NCI-H1930 (cell line): ENCODE measurements at regions not wholly inside any gene's neighbourhood (a gene's known extent, or its start where the extent isn't known, plus 50 kb on each side); places are given as distances from the start of the nearest gene placed in this dataset.
A peak's percentile ranks its signal among the peaks of the same experiment; 100 is the strongest.

Source experiments
- DNase-seq, 2 experiments: peaks; one replicate each; lab custom pipeline; 2025; lab: John Stamatoyannopoulos, UW

GRCh38 chr4:121277194-121278105, 103.4 kb downstream of the QRFPR start:
- no peak for DNase-seq

DNA sequence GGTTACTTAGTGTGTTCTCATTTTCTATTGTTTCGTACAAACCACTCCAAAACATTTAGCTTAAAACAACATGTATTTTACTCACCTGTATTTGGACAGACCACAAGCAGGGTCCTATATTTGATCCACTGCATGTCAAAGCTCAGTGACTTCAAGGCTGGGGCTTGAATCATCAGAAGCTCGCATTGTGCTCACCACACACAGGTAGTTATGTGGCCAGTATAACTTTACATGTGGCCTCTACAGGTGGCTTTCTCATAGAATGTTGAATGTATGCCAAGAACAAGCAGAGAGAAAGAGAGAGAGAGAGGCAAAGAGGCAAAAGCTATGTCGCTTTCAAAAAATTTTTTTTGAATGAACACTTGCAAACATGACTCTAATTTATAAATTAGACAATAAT, 107.6 kb downstream of the QRFPR start:
- no peak for DNase-seq

DNA sequence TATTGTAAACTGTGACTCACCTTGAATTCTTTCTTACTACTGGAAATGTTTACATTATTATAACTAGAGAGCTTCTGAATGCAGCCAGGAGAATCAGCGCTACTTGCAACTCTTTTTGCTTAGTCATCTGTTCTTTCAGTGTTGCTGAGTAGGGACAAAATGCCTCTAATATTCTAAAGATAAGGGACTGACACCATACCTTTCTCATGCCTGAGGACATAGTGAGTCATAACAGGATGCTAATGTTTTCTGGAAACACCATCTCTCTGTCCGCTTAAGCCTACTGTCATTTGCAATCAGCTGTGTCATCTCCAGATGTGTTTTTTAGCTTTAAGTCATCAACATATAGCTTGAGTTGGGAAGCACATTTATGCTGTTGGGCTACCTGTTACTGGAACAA, 108.3 kb downstream of the QRFPR start:
- DNase-seq: no peak

DNA sequence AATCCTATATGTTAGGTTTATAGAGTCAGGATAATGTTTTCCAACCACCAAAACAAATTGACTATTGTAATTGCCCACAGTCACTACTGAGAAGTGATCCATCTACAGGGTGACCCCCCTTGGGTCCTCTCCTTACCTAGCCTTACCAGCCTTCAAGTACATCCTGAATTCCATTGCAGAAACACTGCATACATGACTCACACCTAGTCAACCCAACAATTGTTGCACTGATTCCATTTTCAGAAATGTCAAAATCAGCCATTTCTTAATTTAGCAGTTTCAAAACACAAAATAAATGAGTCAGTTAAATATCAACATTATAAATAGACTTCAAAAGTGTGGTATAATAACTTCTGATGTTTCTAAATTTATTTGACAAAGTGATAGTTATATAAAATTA, 106.3 kb upstream of the TNIP3 start:
- DNase-seq: no peak

DNA sequence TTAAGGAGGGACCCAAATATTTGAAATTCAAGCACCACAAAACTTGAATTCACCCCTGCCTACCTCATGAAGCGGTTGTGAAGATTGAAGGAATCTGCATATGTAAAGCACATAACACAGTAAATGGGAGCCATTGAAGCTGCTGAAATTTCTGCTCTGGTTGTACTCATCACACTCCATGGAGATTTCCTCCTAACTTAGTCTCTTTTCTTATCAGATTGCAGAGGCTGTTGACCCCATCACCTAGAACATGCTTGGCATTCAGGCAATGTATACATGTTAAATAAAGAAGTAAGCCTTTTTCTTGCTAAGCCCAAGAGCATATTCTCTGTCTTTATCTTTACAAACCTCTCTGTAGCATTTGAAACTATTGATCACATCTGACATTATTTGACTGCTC, 104.9 kb upstream of the TNIP3 start:
- DNase-seq: no peak

DNA sequence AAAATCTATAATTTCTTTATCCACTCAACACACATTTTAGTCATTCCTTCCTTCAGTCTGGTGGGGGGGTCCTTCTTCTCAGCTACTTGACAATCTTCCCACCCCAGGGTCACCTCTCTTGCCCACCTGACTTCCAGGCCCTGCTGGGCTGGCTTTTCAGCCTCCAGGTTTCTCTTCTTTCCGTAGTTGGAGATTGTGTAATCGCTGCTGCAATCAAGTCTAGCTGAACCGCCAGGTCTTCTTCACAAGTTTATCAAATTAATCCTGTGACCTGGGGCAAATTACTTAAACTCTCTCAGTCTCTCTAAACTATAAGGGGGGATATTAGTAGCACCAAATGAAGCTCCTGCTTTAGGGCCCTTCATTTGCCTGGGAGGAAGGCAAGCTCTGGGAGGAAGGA, 102.9 kb upstream of the TNIP3 start:
- DNase-seq: no peak

DNA sequence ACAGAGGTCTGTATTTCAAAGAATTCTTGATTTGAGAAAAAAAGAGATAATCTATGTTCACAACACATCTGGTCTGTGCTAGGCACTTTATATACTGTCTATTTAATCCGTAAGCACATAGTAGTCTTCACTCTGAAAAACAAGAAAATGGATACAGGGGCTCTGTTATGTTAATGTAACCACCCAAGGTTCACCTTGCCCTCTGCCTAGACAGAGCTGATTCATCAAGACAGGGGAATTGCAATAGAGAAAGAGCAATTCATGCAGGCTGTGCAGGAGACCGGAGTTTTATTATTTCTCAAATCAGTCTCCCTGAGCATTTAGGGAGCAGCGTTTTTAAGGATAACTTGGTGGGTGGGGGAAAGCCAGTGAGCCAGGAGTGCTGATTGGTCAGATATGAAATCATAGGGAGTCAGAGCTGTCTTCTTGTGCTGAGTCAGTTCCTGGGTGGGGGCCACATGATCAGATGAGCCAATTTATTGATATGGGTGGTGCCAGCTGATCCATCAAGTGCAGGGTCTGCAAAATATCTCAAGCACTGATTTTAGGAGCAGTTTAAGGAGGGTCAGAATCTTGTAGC, 92.9 kb upstream of the TNIP3 start:
- no peak for DNase-seq

GRCh38 chr4:121255986-121256750, 92.0 kb upstream of the TNIP3 start:
- DNase-seq: no peak

DNA sequence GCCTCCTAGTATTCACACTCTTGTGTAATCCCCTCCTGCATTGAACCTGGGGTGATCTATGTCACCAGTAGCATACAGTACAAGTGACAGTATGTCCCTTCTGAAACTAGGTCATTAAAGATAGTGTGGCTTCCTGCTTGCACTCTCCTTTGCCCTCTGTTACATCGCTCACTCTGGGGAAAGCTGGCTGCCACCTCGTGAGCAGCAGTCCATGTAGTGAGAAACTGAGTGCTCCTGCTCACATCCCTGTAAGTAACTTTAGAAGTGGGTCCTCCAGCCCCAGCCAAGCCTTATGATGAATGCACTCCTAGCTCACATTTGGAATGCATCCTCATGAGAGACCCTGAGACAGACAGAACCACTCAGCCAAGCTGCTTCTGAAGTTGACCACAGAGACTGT, 89.8 kb upstream of the TNIP3 start:
- no peak for DNase-seq

GRCh38 chr4:121252224-121252806, 88.2 kb upstream of the TNIP3 start:
- DNase-seq: peak; percentile 34 to 49

DNA sequence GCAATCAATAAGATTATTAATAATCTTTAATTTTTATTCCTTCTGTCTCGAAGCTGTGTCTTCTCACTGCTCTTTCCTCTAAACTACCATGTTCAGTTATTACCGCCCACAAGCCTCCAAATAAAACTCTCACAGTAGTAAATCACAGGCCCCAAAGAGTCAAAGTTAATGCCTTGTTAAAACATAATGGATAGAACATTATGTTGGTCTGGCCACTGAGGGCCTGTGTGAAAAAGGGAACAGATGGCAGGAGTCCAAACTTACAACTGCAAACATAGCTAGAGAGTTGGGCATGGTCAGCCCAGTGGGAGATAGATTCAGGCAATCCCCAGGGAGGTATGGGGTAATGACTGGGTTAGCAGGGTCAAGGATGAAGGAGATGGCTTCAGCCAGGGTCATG, 84.6 kb upstream of the TNIP3 start:
- DNase-seq: no peak

GRCh38 chr4:121246698-121247097, 82.6 kb upstream of the TNIP3 start:
- no peak for DNase-seq

DNA sequence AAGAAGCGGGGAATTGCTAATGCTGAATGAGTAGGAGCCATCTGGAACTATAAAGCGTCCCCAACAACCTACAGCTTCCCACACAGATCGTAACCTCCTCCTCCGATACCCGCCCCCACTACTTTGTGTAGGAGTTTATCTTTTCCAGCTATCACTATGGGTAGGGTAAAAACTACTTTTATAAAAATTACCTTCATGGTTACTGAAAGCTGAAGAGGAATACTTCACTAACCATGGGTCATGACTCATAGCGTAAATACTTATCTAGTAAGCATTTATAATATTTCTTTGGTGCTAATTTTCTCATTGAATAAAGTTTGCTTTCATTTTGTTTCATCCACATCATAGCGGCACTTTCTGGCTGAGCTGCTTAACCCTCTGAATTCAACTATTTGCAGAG, 79.4 kb upstream of the TNIP3 start:
- DNase-seq: no peak

DNA sequence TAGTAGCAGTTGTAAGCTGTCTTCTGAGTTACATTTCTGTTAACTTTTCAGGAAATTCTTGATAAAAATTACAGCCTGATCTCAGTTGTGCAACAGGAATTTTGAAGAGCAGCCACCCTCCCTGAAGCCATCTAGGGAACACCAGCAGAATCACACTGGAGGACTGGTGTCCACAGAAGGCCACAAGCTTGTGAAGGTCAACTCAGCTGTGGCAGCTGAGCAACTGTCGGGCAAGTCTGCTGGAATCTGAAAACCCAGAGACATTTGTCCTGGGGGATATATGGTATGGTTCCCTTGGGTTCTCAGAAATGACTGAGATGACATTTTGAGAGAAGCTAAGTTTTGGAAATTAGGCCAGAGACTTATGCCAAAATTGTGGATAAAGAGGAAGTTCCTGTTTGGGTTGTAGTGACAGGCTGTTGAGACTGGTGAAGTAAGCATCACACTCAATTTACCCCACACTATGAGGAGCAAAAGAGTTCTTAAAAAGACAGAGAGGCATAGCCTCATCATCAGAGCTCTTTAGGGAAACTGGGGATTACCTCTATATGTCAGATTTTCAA, 78.1 kb upstream of the TNIP3 start:
- DNase-seq: no peak

- DNase-seq: no peak
Measured at GRCh38 chr4:121239951-121240350, 75.8 kb upstream of the TNIP3 start.

- no peak for DNase-seq
Measured at GRCh38 chr4:121238461-121238860, 74.3 kb upstream of the TNIP3 start.

- DNase-seq: no peak
Measured at GRCh38 chr4:121237069-121237399, 72.9 kb upstream of the TNIP3 start.

DNA sequence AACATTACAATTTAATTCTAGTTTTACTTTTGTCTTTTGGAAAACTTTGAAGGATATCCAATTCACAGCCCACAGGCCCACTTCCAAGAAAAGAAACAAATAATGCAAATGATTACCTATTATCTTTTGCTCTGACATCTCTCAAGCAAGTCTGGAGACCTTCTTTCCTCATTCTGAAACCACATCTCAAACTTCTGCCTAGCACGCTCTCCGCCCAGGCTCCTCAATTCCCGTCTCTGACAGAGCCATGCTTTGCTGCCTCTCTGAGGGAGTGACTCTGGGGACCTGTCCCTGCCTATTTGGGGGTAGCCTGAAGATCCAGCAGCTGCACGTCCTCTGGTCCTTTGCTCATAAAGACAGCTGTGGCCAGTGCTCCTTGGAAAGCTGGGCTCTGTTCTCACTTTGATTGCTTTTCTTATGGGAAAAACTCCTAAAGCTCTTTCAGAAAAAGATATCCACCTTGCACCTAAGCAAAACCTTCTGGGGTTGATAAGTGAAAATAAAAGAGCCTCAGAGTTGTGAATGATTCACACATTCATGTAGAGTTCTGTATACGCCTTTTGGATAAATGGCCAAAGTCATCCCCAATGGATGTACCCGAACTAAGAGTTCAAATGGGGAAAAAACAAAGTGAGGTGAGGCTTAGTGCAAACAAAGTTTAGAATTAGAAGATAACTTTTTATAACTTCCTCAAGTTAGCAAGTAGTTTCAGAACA, 72.4 kb upstream of the TNIP3 start:
- no peak for DNase-seq

DNA sequence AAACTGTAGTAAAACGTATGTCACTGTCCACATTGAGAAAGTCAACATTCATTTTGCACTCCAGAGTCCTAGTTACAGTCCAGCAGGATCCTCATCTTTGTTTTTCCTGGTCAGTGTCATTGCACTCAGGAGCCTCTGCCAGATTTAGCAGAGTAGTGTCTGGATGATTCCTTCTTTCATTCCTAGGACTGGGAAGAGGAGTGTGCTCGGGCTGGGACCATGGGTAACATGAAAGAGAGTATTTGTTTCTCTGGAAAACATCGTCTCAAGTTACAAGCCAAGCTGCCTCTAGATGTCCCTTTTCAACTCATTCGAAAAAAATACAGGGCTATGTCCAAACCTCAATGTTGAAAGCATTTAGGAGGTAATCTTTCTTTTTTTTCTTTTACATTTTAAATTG, 69.9 kb upstream of the TNIP3 start:
- DNase-seq: no peak

DNA sequence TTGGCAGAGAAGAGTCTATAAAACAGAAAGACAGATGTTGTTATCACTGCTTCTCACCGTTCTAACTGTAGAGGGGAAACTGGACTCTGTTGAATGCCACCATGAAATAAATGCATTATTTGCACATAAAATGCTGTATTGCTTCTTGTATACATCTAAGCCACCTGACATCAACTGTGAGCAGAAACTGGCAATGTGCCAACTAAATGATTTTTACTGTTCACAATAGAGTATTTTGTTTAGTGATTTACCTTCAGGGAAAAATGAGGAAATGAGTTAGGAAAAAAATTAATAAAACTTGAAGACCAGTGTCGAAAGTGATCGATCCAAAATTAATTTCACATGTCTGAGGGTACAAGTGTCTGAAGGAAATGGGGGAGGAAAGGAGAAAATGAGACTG, 65.9 kb upstream of the TNIP3 start:
- DNase-seq: no peak

- no peak for DNase-seq
Measured at GRCh38 chr4:121228848-121229247, 64.7 kb upstream of the TNIP3 start.

DNA sequence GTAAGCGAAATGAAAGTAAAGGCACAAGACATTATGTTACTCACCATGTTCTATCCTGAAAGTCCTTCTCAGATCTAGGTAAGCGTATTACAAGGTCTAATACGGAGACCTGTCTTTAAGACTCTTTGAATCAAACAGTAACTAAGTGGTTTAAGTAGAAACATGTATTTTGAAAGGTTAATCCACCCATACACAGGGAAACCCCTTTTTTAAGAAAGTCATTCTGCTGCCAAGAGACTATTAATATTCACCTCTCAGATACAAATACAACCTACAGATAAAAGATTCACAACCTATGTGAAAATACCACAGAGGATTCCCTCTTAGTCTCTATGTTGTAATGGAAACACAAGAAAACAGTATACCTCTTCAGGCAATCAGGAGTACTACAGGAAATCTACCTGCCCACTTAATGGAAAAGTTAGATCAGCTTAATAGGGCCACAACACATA, 63.2 kb upstream of the TNIP3 start:
- no peak for DNase-seq
